Epithelial cell of esophagus (primary cell): ENCODE measurements at regions not wholly inside any gene's neighbourhood (a gene's known extent, or its start where the extent isn't known, plus 50 kb on each side); places are given as distances from the start of the nearest gene placed in this dataset.

ENCODE experiments used
- DNase-seq: peaks from one replicate; pipeline ENCODE4 v3.0.0; 2010; ENCODE audit warnings: low read depth
- H3K4me3 ChIP-seq: 2 replicates; pipeline ENCODE4 v1.5.1; 2011; ENCODE audit warnings: mild to moderate bottlenecking, low read length, control low read depth
- CTCF ChIP-seq: IDR thresholded peaks from 2 replicates; pipeline ENCODE4 v1.5.1; 2011; ENCODE audit warnings: low read depth, mild to moderate bottlenecking, low read length, control low read depth, inconsistent platforms; ENCODE audit not compliant: insufficient read depth; ENCODE audit errors: missing control alignments

DNA sequence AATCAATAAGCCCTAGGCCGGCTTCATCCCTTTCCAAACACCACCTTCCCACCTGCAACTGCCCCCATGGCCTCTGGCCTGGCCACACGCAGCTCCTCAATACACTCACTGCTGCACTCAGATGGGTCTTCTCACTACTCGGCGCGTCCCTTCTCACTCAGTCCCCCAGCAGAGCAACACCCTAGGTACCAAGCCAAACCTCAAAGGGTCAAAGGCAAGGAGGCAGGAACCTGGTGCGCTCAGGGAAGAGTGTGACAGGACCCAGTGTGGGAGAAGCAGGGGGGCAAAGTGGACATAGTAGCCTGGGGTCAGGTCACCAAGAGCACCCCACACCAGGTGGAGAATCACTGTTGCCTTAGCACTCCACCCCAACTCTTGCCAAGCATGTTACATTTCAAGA is 90.6 kb downstream of the TTC32 start:
- no peak for DNase-seq
- no peak for TF ChIP-seq CTCF
- no peak overlapping the region for H3K4me3 ChIP-seq

GRCh38 chr2:19810637-19811036 is 91.1 kb downstream of the TTC32 start:
- DNase-seq = no peak
- TF ChIP-seq CTCF = no peak
- no peak overlapping the region for H3K4me3 ChIP-seq

DNA sequence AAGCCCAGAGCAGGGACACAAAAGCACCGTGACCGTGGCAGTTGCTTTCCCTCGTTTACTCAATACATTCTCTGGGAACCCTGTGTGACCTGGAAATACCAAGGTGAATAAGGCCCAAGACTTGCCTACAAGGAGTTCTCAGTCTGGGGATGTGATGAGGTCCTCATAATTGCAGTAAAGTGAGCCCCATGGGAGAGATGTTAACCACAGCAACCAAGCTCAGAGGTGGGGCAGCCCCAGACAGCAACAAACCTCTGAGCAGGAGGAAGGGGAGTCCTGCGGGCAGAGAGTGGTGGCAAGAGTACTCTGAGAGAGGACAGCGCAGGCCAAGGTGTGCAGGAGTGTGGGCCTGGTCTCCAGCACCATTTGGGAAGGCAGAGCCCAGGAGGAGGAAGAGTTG is 91.6 kb downstream of the TTC32 start:
- H3K4me3 ChIP-seq = no peak overlapping the region
- TF ChIP-seq CTCF = no peak

DNA sequence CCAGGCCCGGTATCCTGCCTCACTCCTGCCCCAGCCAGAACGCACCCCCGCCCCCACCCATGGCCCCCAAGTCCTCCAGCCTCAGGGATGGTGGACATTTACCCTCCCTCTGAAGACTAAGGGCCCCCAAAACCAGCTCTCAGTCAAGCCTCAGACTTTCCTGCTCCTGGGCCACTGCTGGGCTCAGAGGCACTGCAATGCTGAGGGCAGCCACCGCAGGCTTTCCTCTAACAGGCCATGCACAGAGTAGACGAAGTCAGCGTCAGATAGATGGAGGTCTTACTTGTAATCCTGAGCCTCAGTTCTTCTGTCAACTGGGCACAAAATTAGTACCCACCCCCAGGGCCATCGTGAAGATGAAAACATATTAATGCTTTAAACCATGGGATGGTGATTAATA is 92.6 kb downstream of the TTC32 start:
- TF ChIP-seq CTCF = no peak
- H3K4me3 ChIP-seq = no peak overlapping the region
- DNase-seq = no peak

More for the DNA sequence above, 91.6 kb downstream of the TTC32 start:
- no peak for DNase-seq

DNA sequence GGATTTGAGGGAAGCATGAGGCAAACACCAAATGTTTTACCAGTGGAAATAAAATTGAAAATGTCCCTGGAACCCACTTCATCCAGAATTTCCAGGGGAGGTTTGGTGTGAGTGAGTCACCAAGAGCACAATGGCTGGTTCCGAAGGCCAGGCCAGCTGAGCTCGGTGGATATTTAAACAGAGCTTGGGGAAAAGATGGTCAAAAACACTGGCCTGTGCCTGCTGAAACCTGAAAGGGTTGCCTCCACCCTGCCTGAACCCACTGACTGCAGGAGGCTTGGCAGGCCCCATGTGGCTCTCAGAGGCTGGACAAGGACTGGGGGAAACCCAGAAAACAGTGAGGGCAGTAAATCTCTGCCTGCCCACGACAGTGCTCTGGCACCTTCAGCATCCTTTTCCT is 93.9 kb downstream of the TTC32 start:
- H3K4me3 ChIP-seq = no peak overlapping the region
- TF ChIP-seq CTCF = no peak
- no peak for DNase-seq

- no peak overlapping the region for H3K4me3 ChIP-seq
- no peak for TF ChIP-seq CTCF
These were observed 94.4 kb downstream of the TTC32 start for GRCh38 chr2:19807346-19807745.

DNA sequence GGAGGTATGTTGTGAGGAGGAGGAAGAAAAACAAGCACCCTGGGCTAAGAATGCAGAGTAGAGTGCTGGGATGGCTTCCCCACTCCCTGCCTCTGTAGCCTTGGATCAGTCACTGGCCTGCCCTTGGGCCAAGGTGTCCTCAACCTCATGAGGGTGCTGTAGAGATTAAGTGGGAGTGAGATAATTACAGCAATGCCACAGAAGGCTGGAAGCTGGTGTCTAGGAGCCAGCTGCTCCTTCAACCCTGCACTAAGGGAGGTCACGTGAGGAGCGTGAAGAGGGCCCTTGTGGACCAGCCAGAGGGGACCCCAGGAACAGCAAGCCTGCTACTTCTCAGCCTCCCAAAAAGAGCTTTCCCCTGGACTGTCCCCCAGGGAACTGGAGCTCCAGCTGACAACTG is 95.2 kb downstream of the TTC32 start:
- no peak for TF ChIP-seq CTCF
- no peak for DNase-seq
- H3K4me3 ChIP-seq = no peak overlapping the region

More at GRCh38 chr2:19807346-19807745, 94.4 kb downstream of the TTC32 start:
- no peak for DNase-seq
